ENCODE measurements at regions not wholly inside any gene's neighbourhood (a gene's known extent, or its start where the extent isn't known, plus 50 kb on each side); places are given as distances from the start of the nearest gene placed in this dataset.

- no peak overlapping the region for H3K27ac Mint-ChIP-seq
- no peak overlapping the region for H3K4me3 Mint-ChIP-seq
- H3K36me3 Mint-ChIP-seq = no peaks in the 10 kb centered on the region
- H3K9me3 Mint-ChIP-seq = no peaks in the 10 kb centered on the region
- no peak for ATAC-seq
- H3K4me1 Mint-ChIP-seq = peaks cover 21% of the 10 kb centered on the region
- no peaks in the 10 kb centered on the region for H3K27me3 Mint-ChIP-seq
Measured at GRCh38 chr10:113379091-113379490, 173.8 kb upstream of the HABP2 start.

- no peak overlapping the region for H3K27ac Mint-ChIP-seq
- no peaks in the 10 kb centered on the region for H3K36me3 Mint-ChIP-seq
- H3K27me3 Mint-ChIP-seq = peaks cover 22% of the 10 kb centered on the region
- H3K4me1 Mint-ChIP-seq = peaks cover 28% of the 10 kb centered on the region
- ATAC-seq = no peak
- no peak overlapping the region for H3K4me3 Mint-ChIP-seq
- H3K9me3 Mint-ChIP-seq = no peaks in the 10 kb centered on the region
Measured at GRCh38 chr10:113381416-113381815, 171.4 kb upstream of the HABP2 start.

DNA sequence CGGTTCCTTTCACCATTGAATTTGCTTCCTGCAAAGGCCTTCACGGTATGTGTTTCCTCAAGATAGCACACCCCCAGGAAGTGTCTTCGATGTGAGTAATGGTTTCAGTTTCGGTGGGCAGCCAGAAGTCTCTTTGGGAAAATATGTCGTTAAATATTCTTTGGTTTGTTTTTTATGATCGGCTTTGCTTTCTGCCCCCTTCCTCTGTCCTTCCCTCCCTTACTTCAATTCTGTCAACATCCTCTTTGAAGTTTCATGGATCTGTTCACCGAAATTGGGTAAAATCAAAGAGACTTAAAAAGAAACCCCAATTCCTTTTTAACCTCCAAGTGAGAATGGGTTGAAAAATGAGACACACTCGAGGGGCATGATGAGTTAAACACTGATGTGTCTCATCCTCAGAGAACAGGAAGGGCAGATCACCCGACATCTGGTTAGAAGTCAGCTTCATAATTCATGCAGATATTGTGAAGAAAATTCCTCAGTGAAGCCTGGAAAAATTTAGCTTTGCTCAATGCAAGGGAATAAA is 170.8 kb upstream of the HABP2 start:
- Mint-ChIP-seq H3K4me3 (peak overlapping the region; percentile 32), H3K27ac (no peak overlapping the region), H3K4me1 (peaks cover 28% of the 10 kb centered on the region), H3K27me3 (peaks cover 28% of the 10 kb centered on the region), H3K9me3 (no peaks in the 10 kb centered on the region), H3K36me3 (no peaks in the 10 kb centered on the region)
- ATAC-seq = no peak

- Mint-ChIP-seq H3K36me3 (no peaks in the 10 kb centered on the region), H3K27me3 (peaks cover 31% of the 10 kb centered on the region), H3K4me3 (no peak overlapping the region), H3K4me1 (peaks cover 28% of the 10 kb centered on the region), H3K9me3 (no peaks in the 10 kb centered on the region), H3K27ac (no peak overlapping the region)
- ATAC-seq = no peak
Measured at GRCh38 chr10:113382691-113383090, 170.2 kb upstream of the HABP2 start.

GRCh38 chr10:113384181-113384580 is 168.7 kb upstream of the HABP2 start:
- Mint-ChIP-seq H3K27ac (no peak overlapping the region), H3K4me1 (peaks cover 28% of the 10 kb centered on the region), H3K9me3 (no peaks in the 10 kb centered on the region), H3K36me3 (no peaks in the 10 kb centered on the region), H3K27me3 (peaks cover 31% of the 10 kb centered on the region), H3K4me3 (no peak overlapping the region)
- no peak for ATAC-seq

GRCh38 chr10:113385021-113385999 is 167.5 kb upstream of the HABP2 start:
- Mint-ChIP-seq H3K4me3 (no peak overlapping the region), H3K4me1 (peaks cover 28% of the 10 kb centered on the region), H3K36me3 (no peaks in the 10 kb centered on the region), H3K27me3 (peaks cover 32% of the 10 kb centered on the region), H3K27ac (no peak overlapping the region), H3K9me3 (no peaks in the 10 kb centered on the region)
- ATAC-seq = peak; percentile 84

GRCh38 chr10:113386005-113386404 is 166.8 kb upstream of the HABP2 start:
- Mint-ChIP-seq H3K9me3 (no peaks in the 10 kb centered on the region), H3K36me3 (no peaks in the 10 kb centered on the region), H3K27me3 (peaks cover 37% of the 10 kb centered on the region), H3K4me1 (peaks cover 28% of the 10 kb centered on the region), H3K27ac (no peak overlapping the region), H3K4me3 (no peak overlapping the region)
- no peak for ATAC-seq

DNA sequence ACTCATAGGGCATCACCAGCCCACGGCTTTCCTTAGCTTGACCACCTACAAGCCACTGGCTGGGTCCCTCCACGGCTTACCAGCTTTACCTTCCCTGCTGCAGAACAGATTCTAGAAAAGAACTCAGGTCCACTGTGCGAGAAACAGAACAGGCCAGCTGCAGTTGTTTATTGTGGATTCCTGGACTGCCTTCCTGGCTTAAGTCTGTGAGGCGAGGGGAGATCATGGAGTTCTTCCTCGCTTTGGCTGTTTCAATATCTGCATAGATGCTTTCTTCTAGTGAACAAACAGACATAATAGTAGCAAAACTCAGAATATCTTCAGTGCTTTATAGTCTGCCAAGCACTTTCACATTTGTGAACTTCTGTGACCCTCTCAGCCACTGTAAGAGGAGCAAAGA is 162.9 kb upstream of the HABP2 start:
- H3K27ac Mint-ChIP-seq = no peak overlapping the region
- no peak overlapping the region for H3K4me3 Mint-ChIP-seq
- no peaks in the 10 kb centered on the region for H3K36me3 Mint-ChIP-seq
- peaks cover 4% of the 10 kb centered on the region for H3K4me1 Mint-ChIP-seq
- peaks cover 40% of the 10 kb centered on the region for H3K27me3 Mint-ChIP-seq
- H3K9me3 Mint-ChIP-seq = peaks cover 4% of the 10 kb centered on the region
- ATAC-seq = no peak

GRCh38 chr10:113390896-113391295 is 162.0 kb upstream of the HABP2 start:
- H3K36me3 Mint-ChIP-seq = no peaks in the 10 kb centered on the region
- H3K4me1 Mint-ChIP-seq = no peaks in the 10 kb centered on the region
- no peak overlapping the region for H3K4me3 Mint-ChIP-seq
- H3K9me3 Mint-ChIP-seq = peaks cover 5% of the 10 kb centered on the region
- no peak for ATAC-seq
- H3K27me3 Mint-ChIP-seq = peaks cover 31% of the 10 kb centered on the region
- H3K27ac Mint-ChIP-seq = no peak overlapping the region

DNA sequence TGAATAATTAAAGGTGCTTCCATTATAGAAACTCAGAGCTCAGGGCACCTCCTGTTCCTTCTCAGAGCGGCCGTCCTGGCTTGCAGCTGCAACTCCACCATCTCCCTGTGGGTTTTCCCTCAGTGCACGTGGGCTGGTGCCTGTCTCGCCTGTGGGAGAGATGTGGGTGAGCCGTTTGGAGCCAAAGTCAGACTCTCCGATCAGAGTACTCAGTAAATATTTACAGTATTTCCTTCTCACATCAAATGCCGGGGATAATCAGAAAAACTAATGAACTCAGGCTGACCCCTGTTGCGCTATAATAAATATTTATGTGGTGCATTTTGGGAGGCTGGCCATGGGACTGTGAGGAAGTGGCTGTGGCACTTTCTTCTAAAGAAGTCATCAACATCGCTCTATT is 155.8 kb upstream of the HABP2 start:
- Mint-ChIP-seq H3K4me1 (no peaks in the 10 kb centered on the region), H3K27ac (no peak overlapping the region), H3K36me3 (no peaks in the 10 kb centered on the region), H3K9me3 (peaks cover 5% of the 10 kb centered on the region), H3K27me3 (peaks cover 7% of the 10 kb centered on the region), H3K4me3 (no peak overlapping the region)
- no peak for ATAC-seq

DNA sequence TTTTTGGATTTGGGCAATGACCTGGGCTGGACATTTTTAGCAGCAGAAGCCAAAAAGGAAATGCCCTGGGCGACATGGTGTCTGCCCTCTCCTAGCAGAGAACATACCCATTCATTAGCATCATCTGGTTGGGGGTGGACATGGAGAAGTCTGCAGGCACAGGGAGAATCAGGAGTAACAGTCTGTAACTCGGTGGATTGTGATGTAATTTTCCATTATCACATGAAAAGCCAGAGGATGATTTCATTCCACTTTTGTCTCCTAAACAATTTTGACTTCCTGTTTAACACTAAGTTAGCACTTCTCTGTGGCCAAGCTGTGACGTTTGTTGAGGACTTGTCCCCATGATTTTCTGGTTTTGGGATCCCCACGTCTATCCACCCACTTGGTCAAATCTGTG is 153.8 kb upstream of the HABP2 start:
- no peak for ATAC-seq
- H3K9me3 Mint-ChIP-seq = peaks cover 5% of the 10 kb centered on the region
- H3K4me3 Mint-ChIP-seq = no peak overlapping the region
- H3K27me3 Mint-ChIP-seq = no peaks in the 10 kb centered on the region
- H3K27ac Mint-ChIP-seq = no peak overlapping the region
- H3K36me3 Mint-ChIP-seq = no peaks in the 10 kb centered on the region
- H3K4me1 Mint-ChIP-seq = no peaks in the 10 kb centered on the region

- ATAC-seq = no peak
- Mint-ChIP-seq H3K27me3 (no peaks in the 10 kb centered on the region), H3K4me1 (no peaks in the 10 kb centered on the region), H3K36me3 (no peaks in the 10 kb centered on the region), H3K9me3 (no peaks in the 10 kb centered on the region), H3K27ac (no peak overlapping the region), H3K4me3 (no peak overlapping the region)
Measured at GRCh38 chr10:113402602-113403001, 150.3 kb upstream of the HABP2 start.

GRCh38 chr10:113407218-113407617 is 145.6 kb upstream of the HABP2 start:
- Mint-ChIP-seq H3K4me3 (no peak overlapping the region), H3K4me1 (no peaks in the 10 kb centered on the region), H3K27me3 (no peaks in the 10 kb centered on the region), H3K36me3 (no peaks in the 10 kb centered on the region), H3K27ac (no peak overlapping the region), H3K9me3 (no peaks in the 10 kb centered on the region)
- ATAC-seq = no peak

- Mint-ChIP-seq H3K27me3 (no peaks in the 10 kb centered on the region), H3K4me3 (no peak overlapping the region), H3K4me1 (no peaks in the 10 kb centered on the region), H3K9me3 (no peaks in the 10 kb centered on the region), H3K36me3 (no peaks in the 10 kb centered on the region), H3K27ac (no peak overlapping the region)
- ATAC-seq = peak; percentile 31
Measured at GRCh38 chr10:113409175-113409574, 143.7 kb upstream of the HABP2 start.

GRCh38 chr10:113410618-113411017 is 142.2 kb upstream of the HABP2 start:
- Mint-ChIP-seq H3K27me3 (no peaks in the 10 kb centered on the region), H3K27ac (no peak overlapping the region), H3K9me3 (no peaks in the 10 kb centered on the region), H3K36me3 (no peaks in the 10 kb centered on the region), H3K4me1 (no peaks in the 10 kb centered on the region), H3K4me3 (no peak overlapping the region)
- ATAC-seq = no peak

- H3K4me1 Mint-ChIP-seq = no peaks in the 10 kb centered on the region
- H3K4me3 Mint-ChIP-seq = no peak overlapping the region
- peaks cover 7% of the 10 kb centered on the region for H3K27me3 Mint-ChIP-seq
- H3K36me3 Mint-ChIP-seq = no peaks in the 10 kb centered on the region
- no peak overlapping the region for H3K27ac Mint-ChIP-seq
- ATAC-seq = no peak
- H3K9me3 Mint-ChIP-seq = no peaks in the 10 kb centered on the region
Measured at GRCh38 chr10:113411456-113411855, 141.4 kb upstream of the HABP2 start.

All from stimulated activated memory B cell treated with anti-CD40 and anti-IgM and Interleukin-4, amounts not matched to agents 10 μg/mL and 1 μg/mL and 100 μg/mL, for 72 hours (primary cell).